HT1080 (cell line): ENCODE measurements at regions not wholly inside any gene's neighbourhood (a gene's known extent, or its start where the extent isn't known, plus 50 kb on each side); places are given as distances from the start of the nearest gene placed in this dataset. TPM values are rescaled to one million over a fixed set of nuclear protein-coding genes. Genes with fewer than 3 reads are reported as not detected.

Experiments used
- DNase-seq: peaks from one replicate; pipeline ENCODE4 v3.0.0-alpha.2; 2015; ENCODE audit warnings: low read depth
- small RNA-seq: library from RNA; depleted of rRNA; stranded (forward); fragments of <200 nt; gene quantifications from one replicate; pipeline ENCODE3, GENCODE V24; 2014

GRCh38 chr6:37556881-37557644 is 57.4 kb upstream of the CCDC167 start:
- no peak for DNase-seq

GRCh38 chr6:37555040-37555781 is 55.5 kb upstream of the CCDC167 start:
- no peak for DNase-seq

GRCh38 chr6:37554480-37554819 is 54.8 kb upstream of the CCDC167 start:
- DNase-seq, result peak; percentile 60

GRCh38 chr6:37552267-37552666 is 52.6 kb upstream of the CCDC167 start:
- DNase-seq, result no peak

- no peak for DNase-seq
Measured at GRCh38 chr6:37551867-37552266, 52.2 kb upstream of the CCDC167 start.

GRCh38 chr6:37551446-37551845 is 51.8 kb upstream of the CCDC167 start:
- no peak for DNase-seq

GRCh38 chr6:37551002-37551401 is 51.3 kb upstream of the CCDC167 start:
- no peak for DNase-seq

GRCh38 chr6:37550191-37550831 is 50.6 kb upstream of the CCDC167 start:
- no peak for DNase-seq

GRCh38 chr6:37549558-37549957 is 49.9 kb upstream of the CCDC167 start:
- no peak for DNase-seq

Small RNA genes in the stretch of these regions (small RNA-seq; reads per million reads assigned to genes)
- not detected for gene MIR4462
